ENCODE measurements at regions not wholly inside any gene's neighbourhood (a gene's known extent, or its start where the extent isn't known, plus 50 kb on each side); places are given as distances from the start of the nearest gene placed in this dataset.

DNA sequence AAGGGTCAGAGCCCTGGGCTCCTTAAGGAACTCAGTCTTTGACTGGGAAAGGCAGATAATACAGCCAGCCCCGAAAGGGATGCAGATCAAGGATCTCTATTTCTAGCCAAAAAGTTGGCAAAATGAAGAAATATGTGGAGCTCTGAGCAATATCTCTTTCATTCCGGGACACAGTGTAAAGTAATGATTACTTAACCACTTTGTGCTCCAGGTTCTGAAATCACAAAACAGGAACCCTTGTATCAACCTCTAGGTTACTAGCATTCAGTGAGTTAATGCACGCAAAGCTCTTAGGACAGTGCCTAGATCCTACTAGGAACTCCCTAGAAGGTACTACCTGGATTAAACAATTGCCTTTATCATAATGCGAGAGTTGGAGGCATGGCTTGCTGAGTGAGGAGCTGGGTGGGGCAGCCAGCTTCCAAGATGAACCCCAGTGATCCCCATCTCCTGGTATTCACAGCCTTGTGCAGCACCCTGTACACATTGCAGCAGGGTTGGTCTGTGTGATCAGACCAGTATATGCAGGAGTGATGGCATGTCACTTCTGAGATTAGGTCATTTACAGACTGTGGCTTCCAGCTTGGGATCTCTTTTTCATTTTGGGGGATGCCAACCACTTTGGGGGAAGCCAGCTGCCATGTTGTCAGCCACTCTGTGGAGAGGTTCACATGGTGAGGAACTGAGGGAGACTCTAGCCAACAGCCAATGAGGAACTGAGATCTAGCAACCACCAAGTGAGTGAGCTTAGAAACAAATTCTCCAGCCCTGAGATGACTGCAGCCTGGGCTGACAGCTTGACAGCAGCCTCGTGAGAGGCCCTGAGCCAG, 103.1 kb upstream of the SLC44A1 start:
- FAIRE-seq, result no peak

DNA sequence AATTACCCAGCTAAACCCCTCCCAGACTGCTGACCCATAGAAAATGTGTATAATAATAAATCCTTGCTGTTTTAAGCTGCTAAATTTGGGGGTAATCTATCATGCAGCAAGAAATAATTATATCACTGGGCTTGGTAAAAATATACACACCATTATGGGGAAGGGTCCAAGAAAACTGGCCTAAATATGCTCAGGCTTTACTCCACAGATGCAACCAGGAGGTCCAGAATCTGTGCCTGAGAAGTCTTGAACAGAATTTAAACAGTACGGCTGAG, 102.5 kb upstream of the SLC44A1 start:
- DNase-seq (ENCODE audit: low spot score in 2 of 2) (no peak), FAIRE-seq (no peak)

More for the DNA sequence above, 103.1 kb upstream of the SLC44A1 start:
- no peak for DNase-seq (ENCODE audit: low spot score in 2 of 2)

DNA sequence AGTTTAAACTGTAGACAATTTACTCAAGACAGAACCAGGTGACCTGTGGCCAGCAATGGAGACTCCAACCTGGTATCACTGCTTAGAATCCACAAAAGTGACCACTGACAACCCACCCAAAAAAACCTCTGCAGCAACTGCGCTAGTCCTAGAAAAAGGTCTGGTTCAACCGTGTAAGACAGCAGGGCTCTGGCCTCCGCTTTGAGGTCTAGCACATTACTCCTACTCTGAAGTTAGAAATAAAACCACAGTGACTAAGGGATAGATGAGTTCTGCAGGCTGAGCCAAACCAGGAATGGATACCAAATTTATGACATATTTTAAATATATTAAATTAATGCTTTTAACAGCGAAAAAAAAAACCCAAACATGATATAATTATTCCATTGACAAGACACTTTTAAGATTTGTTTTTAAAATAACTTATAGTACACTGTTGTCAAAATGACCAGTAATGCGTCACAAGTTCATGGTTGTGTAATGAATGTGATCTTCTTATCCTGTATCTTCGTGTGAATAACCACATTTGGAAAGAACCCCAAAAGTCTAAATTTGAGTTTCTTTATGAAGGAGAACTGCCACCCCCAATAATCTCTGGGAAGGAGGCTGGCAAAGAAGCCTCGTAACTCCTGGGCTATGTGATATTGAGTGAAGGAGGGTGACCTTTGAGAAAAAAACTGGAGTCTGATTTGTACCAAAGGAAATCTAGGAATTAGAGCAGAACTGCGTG, 101.9 kb upstream of the SLC44A1 start:
- FAIRE-seq, result no peak

DNA sequence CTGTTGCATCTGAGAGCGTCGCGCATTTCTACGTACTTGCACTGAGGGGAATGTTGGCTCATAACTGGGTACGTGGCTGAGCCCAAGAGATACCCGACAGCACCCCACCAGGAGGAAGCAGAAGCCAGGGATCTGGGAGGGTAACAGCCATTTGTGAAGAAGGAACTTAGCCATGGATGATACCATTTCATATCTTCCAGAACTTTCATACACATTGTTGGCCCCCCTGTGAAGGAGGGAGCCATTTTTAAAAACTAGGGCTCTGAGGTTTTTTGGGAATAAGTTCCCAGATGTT, 101.4 kb upstream of the SLC44A1 start:
- DNase-seq (ENCODE audit: low spot score in 2 of 2) (no peak), FAIRE-seq (no peak)

More for the DNA sequence above, 101.9 kb upstream of the SLC44A1 start:
- DNase-seq (ENCODE audit: low spot score in 2 of 2), result no peak

DNA sequence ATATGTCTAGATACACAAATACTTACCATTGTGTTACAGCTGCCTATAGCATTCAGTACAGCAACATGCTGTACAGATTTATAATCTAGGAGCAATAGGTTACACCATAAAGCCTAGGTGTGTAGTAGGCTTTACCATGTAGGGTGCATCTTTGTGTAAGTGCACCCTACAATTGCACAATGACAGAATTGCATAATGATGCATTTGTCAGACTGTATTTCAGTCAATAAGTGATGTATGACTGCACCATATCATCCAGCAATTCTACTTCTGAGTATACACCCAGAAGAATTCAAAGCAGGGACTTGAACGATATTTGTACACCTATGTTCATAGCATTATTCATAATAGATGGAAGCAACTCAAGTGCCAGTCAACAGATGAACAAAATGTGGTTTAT, 100.4 kb upstream of the SLC44A1 start:
- FAIRE-seq (no peak), DNase-seq (ENCODE audit: low spot score in 2 of 2) (no peak)

DNA sequence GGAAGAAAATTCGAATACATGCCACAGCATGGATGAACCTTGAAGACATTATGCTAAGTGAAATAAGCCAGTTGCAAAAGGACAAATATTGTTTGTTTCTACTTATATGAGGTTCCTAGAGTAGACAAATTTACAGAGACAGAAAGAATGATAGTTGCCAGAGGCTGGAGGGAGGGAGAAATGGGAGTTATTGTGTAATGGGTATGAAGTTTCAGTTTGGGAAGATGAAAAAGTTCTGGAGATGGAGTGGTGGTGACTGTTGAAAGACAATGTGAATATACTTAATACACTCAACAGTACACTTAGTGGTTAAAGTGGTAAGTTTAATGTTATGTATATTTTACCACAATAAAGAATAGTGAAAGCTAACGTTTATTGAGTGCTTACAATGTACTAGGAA, 99.6 kb upstream of the SLC44A1 start:
- FAIRE-seq, result no peak
- no peak for DNase-seq (ENCODE audit: low spot score in 2 of 2)

DNA sequence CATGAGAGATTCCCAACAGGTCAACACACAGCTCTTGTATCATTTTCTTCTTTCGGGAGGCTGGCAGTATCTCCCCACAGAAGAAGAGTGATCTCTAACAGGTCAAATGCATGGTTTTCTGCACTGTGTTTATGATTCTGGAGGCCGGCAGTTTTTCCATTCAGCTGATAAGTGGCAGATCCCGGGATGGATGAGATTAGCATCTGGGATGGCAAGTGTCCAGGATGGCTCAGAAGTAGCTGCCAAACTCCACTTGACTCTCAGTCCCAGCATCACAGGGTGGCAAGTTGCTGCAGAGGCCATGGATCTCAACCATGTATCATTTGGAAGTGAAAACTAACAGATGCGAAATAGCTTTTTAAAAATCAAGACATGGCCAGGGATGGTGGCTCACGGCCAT, 97.8 kb upstream of the SLC44A1 start:
- FAIRE-seq, result no peak
- DNase-seq (ENCODE audit: low spot score in 2 of 2), result no peak

DNA sequence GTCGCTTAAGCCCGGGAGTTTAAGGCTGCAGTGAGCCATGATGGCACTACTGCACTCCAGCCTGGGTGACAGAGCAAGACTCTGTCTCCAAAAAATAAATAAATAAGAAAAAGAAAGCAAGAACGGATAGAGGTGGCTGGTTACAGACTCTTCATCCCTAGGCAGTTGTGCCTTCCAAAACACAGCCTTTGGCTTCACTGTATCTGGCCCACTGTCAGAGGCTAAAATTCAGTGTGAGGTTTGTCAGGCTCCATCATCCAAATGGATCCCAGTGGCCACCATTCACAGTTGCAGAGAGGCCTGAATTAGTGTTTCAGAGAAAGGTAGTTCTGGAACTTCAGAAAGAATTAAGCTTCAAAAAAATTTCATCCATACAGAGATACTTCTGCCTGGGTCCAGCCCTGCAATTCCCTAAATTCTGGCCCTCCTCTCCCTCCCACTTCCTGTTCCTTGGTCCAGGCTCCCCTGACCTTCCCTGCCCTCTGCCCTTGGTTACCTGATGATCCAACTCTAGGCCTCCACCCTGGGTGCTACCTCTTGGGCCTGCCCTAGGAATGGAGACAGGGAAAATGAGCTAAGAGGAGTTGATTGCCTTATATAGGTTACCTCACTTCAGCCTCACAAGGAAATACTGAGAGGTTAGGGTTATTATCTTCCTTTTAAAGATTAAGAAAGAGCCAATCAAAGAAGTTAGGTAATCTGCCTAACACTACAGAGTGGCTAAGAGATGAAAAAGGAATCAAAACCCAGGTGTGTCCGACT, 97.2 kb upstream of the SLC44A1 start:
- no peak for FAIRE-seq
- no peak for DNase-seq (ENCODE audit: low spot score in 2 of 2)

DNA sequence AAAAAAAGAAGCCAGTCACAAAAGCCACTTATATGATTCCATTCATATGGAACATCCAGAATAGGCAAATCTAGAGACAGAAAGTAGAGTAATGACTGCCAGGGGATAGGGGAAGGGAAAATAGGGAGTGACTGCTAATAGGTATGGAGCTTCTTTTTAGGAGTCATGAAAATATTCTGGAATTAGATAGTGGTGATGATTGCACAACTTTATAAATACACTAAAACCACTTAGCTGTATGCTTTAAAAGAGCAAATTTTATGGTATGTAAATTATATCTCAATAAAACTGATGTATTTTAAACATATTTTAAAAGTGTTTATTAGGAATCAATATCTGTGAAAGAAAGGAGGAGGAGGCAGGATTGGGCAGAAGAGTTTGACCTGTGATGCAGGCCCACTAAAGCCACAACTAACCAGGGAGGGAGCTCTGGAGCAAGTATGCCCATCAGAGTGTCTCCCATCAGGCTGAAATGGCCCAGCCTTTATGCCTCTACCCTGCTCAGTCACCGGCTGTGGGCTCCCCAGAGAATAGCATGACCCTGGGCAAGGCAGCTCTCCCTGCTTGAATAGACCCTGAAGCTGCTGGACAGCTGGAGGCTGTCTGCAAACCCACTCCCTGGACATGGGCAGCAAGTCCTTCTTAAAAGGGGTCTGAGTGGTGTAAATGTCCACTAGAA, 96.0 kb upstream of the SLC44A1 start:
- DNase-seq (ENCODE audit: low spot score in 2 of 2) (no peak), FAIRE-seq (no peak)

DNA sequence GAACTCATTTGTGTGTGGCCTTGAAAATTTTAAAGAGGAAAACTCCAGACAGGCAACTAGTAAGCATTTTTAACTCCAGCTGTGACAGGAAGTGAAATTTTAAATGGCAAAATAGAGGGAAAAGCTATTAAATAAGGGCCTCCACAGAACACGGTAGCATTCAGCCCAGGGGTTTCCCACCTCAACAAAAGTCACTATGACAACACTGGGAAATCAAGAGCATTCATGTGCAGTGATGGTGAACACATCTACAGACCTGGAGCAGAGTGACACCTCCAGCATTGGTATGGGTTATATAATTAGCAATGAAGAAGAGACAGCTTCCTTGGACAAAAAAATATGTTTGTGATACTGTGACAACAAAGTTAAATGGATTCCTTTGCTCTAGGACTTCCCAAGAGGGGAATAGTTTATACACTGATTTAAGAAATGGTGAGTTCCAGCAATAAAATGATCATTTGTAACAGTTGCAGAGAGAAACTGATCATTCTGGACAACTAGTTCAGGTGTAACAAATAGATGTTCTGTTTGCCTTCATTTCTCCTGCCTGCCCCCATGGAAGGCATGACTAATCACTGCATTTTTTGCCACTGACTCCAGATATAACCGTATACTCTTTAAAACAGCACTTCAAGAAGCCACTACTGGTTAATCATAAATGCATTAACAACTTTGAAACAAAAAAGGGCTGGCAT, 93.3 kb upstream of the SLC44A1 start:
- FAIRE-seq, result no peak

DNA sequence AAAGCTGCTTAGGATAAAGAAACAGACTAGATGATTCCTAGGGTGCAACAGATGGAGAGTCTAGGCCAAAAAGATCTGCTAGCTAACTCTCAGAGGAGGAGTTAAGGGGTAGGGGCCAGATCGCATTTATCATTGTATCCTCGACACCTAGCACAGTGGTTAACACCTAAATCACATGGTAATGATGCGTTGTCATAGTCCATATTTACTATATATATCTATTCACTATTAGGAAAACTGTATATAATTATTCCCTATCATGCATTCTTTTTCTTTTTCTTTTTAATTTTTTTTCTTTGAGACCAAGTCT, 92.8 kb upstream of the SLC44A1 start:
- FAIRE-seq (no peak), DNase-seq (ENCODE audit: low spot score in 2 of 2) (no peak)

More for the DNA sequence above, 93.3 kb upstream of the SLC44A1 start:
- no peak for DNase-seq (ENCODE audit: low spot score in 2 of 2)

DNA sequence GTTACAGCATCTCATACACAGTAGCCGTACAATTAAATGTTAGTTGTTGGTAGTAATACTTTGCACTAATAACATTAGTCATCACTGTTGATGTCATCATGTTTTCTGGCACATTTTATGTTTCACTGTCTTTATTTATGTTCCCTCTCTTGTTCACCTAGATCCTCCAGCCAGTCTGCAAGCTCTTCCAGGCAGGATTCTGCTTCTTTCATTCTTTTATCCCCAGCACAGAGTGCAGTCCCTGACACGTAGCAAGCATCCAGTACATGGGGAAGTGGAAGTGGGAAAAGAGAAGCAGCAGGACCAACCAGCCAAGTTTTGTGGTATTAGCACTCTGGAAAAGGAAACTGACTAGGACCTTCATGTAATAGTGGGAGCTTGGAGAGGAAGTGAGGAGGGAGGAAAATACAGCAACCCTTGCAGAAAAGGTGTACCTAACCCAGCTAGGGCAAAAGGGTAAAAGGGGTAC, 89.7 kb upstream of the SLC44A1 start:
- DNase-seq (ENCODE audit: low spot score in 2 of 2), result no peak
- FAIRE-seq, result no peak

DNA sequence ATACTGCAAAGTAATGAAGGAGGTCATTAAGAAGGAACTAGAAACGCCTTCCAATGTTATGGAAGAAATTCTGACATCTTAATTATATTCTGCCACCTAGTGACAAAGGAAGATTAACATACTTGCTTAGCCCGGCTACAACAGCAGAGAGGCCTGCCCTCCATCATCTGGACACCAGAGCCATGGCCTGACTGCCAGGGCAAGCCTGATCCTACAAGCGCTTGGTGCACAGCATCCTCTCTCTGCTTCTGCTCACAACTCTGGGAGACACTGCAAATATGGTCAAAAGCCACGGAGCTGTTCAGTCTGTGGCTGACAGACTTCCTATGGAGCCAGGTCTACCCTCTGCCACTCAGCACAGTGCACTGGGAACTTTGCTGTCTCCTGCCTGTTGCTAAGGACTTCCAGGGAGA, 87.3 kb upstream of the SLC44A1 start:
- peak; percentile 35 to 74 for DNase-seq (ENCODE audit: low spot score in 2 of 2)
- peak; percentile 66 for FAIRE-seq

DNA sequence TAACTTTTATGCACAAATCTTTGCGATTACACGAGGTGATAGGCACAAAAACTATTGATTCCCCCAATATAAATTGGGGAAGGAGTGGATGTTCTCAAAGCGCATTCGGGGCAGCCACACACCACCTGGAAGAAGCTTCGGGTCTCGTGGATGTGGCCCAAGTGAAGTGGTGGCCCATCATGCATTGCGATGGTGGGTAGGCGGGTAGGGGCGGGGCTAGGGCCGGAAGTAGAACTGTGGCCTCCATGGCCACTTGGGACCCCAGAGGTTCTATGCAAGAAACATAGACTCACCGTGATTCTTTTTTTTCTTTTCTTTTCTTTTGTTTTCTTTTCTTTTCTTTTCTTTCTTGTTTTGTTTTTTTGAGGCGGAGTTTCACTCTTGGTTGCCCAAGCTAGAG, 86.4 kb upstream of the SLC44A1 start:
- FAIRE-seq (no peak), DNase-seq (ENCODE audit: low spot score in 2 of 2) (no peak)

DNA sequence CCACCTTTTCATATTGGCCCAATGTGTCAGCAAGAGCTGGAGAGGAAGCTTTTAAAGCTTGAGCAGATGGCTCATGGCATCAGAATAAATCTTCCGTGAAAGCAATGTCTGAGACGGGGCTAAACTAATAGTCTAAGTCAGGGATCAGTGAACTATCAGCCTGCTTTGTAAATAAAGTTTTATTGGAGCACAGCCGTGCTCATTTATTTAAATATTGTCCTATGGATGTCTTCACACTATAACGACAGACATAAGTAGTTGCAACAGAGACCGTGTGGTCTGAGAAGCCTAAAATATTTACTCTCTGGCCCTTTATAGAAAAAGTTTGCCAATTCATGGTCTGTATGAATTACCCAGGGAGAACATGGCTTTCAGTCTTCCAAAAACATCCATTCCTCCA, 85.6 kb upstream of the SLC44A1 start:
- FAIRE-seq, result no peak
- no peak for DNase-seq (ENCODE audit: low spot score in 2 of 2)

DNA sequence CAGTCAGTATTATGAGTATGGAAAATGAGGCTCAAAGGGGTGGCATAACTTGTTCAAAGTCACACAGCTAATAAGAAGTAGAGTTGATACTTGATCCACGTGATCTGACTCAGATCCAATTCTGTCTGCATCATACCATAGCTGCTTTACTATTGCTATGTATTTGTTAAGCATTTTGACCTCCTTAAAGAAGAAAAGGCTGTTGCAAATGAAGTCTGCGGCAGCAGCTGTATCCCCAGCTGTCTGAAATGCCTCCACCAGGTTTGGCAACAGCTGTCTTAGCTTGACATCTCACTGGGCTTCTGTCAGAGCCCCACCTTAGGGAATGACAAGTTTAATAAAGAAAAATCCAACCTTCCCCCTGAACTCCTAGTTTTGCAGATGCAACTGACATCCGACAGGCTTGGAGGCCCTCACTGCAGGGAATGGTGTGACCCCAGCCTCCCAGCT, 75.6 kb upstream of the SLC44A1 start:
- FAIRE-seq, result no peak
- no peak for DNase-seq (ENCODE audit: low spot score in 2 of 2)

DNA sequence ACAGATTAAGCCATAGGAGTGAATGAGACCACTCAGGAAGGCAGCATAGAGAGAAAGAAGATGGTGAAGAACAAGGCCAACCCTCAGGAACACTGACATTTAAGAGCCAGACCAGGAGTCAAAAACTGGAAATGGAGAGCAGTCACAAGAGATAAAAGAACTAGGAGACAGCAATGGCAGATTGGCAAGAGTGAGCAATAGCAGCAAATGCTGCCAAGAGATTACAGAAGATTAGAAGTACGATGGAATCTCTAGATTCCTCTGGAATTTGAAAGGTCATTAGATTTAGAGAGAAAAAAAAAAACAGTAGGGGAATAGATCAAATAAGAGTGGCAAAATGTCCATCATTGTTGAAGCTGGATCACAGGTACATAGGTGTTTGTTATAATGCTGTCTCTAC, 73.4 kb upstream of the SLC44A1 start:
- no peak for DNase-seq (ENCODE audit: low spot score in 2 of 2)
- no peak for FAIRE-seq

DNA sequence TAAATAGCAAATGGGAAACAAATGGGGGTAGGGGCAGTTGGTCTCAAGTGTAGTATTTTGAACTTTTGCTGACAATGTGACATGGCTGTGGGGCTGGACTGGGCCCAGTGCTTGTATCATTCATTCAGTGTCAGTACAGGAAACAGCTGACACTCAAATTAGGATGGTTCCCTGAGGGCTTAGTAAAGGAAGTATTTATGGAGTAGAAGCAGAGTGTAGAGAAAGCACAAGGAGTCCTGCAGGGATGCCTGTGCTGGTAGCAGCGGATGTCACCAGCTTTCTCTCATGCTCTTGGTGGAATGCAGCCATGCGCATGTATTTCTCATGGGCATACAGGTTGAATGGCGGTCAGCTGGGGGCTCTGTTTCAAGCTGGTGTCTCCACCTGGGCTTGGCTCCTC, 72.9 kb upstream of the SLC44A1 start:
- DNase-seq (ENCODE audit: low spot score in 2 of 2) (no peak), FAIRE-seq (no peak)

DNA sequence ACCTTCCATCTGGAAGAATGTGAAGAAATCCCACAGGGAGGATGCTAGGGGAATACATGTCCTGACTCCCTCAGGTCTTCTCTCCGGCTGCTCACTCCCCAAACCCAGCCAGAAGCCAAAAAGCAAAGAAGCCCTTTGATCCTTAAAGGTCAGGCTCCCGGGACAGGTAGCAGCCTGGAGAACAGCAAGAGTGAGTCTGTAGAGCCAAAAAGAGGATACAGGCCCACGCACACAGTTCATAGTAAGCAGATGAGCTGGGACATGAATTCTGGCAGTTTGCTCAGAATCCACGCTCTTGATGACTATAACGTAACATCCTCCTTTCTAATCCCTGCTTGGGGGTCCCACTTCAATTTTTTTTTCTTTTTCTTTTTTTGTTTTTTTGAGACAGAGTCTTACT, 72.0 kb upstream of the SLC44A1 start:
- no peak for FAIRE-seq
- no peak for DNase-seq (ENCODE audit: low spot score in 2 of 2)

DNA sequence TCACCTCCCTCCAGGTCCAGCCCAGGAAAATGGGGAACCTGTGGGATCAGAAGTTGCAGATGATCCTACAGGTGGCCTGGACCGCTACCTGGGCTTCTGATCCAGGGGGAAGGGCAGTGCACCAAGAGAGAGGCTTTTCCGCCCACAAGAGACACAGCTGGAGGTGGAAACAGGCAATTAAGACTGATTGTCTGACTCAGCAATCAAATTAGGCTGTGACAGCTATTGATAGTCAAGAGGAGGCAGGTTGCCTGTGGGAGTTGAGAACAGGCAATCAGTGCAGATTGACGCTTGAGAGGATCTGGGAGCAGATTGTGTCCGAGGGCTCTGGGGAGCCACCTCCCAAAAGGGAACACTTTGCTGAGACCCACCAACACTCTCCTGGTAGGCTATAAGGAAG, 71.1 kb upstream of the SLC44A1 start:
- FAIRE-seq (no peak), DNase-seq (ENCODE audit: low spot score in 2 of 2) (no peak)

DNA sequence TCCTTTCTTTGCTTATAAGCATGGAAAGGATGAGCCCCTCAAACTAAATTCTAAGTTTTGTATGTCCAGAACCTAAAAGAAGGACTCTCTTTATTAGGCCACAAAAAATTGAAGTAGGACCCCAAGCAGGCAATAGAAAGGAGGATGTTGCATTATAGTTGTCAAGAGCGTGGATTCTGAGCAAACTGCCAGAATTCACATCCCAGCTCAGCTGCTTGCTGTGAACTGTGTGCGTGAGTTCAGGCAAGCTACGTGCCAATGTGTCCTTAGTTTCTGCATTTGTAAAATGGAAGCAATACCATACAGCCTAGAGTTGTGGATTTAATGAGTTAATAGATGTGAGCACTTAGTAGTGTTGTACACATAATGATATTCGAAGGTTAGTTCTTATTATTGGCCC, 70.6 kb upstream of the SLC44A1 start:
- no peak for FAIRE-seq
- no peak for DNase-seq (ENCODE audit: low spot score in 2 of 2)

Measured in frontal cortex (tissue), 3 donors.